Activated gamma-delta T cell (primary cell): ENCODE measurements at regions not wholly inside any gene's neighbourhood (a gene's known extent, or its start where the extent isn't known, plus 50 kb on each side); places are given as distances from the start of the nearest gene placed in this dataset.

Experiments used
- DNase-seq: peaks from one replicate; lab custom pipeline; 2025; lab: John Stamatoyannopoulos, UW

DNA sequence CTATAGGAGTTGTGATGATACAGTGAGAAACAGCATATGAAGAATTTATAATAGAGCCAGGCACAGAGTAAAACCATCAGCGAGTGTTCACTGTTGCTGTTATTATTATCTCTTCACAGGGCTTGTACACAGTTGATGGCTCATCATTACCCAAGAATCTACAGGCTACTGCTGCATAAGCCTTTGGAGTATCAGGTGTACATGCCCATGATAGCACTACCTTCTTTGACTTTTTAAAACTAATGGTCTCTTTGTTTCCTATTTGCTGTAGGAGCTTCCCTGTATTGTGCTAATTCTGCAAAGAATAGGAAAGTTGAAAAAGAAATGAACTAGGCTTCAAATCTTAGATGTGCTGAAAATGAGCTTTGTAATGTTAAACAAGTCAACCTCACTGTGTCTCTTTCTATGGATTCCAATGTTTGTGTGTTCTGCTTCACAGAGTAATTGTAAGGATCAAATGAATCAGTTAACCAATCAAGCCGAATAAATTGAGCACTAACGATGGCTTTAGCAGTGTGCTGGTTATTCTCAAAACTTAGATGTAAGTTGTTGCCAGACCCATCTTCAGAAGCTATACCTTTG lies 138.8 kb downstream of the TUSC7 start:
- no peak for DNase-seq

DNA sequence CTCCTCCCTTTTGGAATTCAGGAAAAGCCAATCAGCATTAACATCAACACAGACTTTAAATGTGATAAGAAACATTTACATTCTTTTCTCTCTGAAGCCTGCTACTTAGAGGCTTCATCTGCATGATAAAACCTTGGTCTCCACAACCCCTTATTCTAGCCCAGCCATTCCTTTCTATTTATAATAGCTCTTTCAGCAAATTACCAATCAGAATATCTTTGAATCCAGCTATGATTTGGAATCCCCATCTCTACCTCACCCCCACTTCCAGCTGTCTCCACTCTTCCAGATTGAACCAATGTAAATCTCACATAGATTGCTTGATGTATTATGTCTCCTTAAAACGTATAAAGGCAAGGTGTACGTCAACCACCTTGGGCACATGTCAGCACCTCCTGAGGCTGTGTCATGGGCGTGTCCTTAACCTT lies 139.7 kb downstream of the TUSC7 start:
- no peak for DNase-seq

DNA sequence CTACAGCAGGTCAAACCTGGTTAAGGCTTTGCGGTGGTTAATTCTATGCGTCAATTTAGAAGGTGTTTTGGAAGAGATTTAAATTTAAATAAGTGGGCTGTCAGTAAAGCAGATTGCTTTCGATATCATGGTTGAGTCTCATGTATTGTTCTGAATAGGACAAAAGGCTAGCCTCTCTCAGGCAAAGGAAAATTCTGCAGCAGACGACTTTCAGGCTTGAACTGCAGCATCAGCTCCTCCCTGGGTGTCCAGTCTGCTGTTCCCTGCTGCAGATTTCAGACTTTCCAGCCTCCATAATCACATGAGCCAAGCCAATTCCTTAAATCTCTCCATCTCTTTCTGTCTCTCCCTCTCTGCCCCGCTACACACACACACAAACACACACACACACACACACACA lies 143.2 kb downstream of the TUSC7 start:
- DNase-seq, result no peak

DNA sequence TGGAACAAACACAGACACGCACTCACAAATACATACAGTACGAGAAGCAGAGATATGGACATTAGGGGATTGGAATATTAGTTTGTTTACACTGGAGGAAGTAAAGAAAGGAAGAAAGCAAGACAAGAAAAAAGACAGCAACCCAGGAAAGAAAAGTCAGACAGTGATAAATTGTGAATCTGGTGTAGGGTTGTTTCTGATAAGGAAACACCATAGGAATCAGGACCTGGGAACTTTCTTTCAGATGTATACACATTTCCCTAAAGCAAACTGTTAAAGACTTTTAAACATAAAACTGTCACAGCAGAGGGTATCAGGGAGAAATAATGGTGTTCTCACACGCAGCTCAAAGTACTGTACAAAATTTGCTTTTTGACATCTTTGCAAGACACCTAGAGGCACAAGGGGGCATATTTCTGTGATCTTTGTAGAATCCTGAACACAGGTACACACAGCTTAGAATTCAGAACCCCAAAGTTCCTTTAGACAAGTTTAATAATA lies 153.7 kb downstream of the TUSC7 start:
- no peak for DNase-seq

DNA sequence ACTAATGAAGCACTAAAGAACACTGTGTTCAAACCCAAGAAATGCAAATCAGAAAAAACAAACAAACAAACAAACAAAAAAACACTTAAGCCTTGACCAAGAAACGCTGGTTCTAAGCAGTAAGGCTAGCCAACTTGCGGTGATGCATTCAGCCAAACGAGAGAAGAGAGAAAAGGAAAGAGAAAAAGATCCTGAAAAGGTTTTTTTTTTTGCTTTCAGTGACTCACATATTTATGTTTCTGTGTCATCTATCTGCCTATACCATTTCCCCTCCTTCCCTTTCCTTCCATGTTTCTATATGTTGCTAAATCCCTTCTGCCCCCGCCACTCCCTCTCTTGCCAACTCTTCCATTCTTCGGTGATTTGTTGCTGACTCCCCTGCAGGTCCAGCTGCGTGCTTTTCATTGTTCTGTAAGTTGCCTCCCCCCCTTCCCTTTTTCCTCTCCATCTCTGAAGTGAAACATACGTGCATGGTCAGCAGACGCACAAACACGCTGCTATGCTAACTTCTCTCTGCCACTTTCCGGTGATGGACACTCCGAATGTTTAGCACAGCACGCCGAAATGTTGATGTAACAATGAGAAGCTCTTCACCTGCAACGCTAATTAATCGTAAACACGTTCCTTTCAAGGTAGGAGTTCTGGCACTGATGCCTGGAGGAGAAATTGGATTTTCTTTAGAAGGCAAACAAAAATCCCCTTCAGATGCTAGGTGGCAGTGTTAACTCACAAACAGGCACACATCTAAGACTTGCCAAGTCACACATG lies 154.4 kb downstream of the TUSC7 start:
- DNase-seq, result no peak

DNA sequence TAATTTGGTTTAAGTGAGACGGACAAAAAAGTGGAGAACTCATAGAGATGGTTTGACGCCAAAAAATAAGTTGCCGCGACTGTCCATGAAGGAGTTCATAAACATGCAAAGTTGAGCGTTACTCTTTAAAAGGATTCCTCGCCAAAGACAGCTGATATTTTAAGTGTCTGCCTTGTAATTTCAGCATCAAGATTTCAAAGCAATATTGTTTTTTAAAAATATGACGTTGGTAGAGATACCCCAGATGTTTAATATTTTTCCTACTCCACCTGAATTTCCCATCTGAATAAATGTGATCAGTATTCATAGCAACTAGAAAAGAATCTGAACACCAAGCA lies 155.0 kb downstream of the TUSC7 start:
- no peak for DNase-seq

DNA sequence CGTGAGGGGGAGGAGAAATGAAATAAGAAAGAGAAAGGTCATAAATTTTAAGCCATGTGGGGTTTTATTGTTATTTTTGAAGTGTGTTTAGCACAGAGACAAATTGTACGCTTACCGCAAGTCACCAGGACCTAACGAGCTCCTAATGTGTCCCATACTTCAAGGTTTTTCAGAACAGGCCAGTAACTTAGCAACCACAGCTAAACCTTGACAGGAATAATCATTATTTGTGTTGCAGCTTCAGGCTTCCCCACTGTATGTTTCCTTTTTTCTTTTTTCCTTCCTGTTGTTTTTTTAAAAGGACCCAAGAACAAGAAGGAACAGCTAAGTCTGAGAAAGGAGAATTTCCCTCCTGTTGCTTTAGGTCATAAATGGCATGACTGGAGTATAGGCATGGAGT lies 160.8 kb downstream of the TUSC7 start:
- DNase-seq, result no peak

DNA sequence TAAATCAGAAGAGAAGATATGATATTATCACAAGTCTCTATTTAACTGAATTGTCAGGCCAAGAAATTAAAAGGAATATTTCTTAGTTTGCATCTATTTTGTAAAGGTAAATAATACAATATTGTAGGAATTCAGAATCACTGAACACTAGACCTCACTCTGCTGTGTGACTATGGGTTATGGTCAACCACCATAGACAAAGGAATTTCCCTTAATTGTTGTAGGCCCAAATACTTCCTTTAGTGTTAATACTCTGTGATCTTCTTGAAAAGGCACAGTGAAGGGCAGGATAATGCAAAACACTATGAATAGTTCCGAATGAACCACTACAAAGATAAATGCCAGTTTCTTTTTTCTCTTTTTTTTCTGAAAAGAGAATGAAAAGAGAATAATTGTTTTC lies 162.3 kb downstream of the TUSC7 start:
- DNase-seq, result no peak

DNA sequence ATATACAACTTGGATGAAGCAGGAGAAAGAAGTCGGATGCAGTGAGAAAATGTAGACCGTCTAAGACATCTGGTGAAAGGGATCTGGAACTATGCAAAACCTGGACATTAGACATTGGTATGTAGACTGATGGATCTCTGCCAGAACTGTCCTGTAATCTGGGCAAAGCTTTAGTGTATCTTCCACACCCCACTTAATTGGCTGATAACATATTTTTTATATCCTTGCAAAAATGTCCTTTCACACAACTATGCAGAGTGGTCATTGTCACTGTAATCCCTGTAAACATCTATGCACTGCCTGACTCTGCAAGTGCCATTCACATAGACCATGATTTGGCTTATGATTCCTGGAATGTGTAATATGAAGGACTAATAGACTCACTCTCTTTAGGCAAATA lies 163.1 kb downstream of the TUSC7 start:
- DNase-seq, result no peak

DNA sequence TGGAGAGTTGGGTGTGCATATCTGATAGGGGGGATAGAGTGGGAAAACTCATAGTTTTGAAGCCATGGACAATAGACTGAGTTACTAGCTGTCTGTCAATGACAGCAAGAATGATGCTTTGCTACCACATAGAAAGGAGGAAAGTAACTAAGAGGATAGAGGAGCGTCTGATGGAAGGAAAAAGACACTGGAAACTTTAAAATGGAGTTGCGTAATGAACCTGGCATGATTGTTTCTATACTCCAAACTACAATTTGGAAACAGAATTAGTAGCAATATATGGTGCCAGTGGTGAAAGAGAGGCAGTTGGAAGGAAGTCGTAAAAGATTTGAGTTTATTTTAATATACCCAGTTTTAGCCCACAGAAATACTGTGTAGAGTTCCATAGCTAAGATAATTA lies 163.6 kb downstream of the TUSC7 start:
- DNase-seq, result no peak

DNA sequence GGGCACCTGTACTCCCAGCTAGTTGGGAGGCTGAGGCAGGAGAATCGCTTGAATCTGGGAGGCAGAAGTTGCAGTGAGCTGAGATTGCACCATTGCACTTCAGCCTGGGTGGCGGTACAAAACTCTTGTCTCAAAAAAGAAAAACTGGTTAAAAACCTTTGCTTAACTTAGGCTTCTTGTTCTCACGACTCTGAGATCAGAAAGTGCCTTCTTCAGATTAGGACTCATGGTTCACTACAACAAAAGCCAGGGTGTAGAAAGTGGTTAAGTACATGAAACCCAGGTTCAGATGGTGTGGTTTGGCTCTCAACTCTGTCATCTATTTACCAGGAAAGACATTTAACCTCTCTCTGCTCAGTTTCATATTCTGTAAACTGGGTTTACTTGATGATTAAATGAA lies 168.4 kb downstream of the TUSC7 start:
- no peak for DNase-seq

DNA sequence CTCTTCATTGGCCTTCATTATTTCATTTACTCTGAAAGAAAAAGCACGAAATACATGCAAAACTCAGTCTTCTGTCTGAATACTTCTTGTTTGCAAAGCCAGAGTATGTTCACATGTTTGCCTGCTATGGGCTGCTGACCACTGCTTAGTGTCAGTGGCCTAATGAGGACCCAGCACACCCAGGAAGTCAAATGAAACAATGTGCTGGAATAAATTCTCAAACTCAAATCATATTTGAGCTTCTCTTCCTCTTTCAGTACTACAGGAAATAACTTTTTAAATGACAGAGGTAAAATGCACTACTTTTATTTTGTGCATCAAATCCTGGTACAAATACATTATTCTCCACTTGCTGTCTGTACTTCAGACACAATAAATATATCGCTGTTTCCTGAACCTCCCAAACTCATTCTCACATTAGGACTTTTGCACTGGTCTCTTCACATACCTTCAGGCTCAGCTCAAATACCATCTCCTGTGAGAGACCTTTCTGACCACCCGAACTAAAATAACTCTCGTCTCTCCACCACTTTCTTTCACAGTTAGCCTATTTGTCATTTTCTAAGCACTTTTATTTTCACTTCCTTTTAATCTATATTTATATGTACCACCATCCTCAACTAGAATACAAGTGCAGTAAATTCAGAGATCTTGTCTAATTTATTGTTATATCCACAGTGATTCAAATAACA lies 176.8 kb downstream of the TUSC7 start:
- no peak for DNase-seq

DNA sequence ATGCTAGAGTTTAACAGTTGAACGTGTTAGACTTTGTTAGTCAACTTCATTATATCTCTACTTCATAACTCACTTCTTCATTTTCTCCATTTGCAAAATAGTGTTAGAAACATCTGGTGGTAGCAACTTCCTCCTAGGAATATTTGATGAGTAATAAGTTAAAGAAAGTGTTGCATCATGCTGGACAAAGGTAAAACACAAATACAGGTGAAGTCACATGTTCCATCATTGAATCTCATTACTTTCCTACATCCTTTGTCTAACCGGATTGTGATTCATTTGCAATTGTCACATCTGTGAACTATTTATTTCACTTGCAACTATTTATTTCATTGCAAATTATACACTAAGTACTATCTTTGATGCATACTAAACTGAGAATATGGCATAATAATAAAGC lies 186.5 kb downstream of the TUSC7 start:
- DNase-seq, result no peak

DNA sequence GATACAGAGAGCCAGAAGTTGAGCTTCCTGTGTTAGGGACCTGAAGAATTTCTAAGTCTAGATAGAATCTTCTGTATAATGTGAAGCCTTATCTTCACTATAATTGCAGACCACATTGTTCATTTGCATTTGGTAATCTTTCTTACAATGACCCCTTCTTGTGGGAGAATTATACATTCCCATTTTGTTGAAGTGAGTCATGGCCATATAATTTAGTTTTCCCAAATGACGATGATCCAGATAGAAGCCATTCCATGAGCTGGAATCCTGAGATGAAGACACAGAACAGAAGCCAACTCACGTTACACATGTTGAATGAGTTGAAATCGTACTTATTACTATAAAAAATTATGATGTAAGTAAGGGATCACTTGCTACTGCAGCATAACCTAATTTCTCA lies 187.8 kb downstream of the TUSC7 start:
- DNase-seq, result no peak

DNA sequence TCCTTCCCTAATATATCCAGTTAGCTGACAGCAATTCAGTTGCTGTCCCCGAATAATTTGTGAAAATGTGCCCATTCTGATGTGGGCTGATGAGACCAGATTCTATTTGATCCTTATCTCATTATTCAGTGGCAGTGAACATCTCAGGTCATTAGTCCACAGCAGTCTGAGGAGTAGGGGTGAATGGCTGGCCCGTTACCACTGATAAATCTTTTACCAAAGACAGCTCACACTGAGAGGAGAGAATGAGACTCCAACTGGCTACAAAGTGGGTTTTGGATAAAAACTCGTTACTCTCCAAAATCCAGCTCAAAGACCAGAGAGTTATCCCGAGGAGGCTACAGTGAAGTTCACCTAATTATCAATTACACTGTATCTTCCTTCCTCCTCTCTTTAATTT lies 189.7 kb downstream of the TUSC7 start:
- no peak for DNase-seq

DNA sequence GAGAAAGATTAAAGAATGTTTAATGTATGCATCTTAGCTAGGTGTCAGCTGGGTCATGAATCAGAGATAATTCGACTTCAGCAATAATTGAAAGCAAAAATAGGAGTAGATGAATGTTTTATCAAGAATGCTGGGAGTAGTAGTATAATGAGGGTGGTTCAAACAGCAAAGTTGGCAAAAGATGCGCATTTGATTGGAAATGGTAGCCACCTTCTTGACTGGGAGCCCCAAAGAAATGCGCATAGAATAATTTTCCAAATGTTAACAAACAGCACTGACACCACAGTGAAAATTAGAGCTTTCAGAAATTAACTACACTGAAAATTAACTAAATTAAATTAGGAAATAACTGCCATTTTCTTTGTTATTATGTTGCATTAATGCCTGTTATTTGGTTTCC lies 195.8 kb downstream of the TUSC7 start:
- DNase-seq, result no peak

DNA sequence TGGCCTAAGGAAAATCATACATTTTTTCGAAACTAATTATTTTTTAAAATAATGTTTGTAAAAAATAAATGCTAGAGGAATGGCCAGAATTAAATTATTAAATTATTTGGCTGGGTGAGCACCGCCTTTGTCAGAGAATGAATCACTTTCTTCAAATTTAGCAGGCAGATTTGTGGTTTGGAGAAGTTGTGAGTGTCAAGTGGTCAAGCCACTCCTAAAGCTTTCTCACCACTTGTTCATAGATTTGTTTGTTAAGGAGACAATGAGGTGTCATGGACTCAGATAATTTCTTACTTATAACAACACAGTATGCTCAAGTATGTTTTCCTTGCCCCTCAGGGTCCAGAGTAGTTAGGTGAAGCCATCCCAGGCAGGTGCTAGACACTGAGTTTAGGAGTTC lies 196.2 kb downstream of the TUSC7 start:
- no peak for DNase-seq

DNA sequence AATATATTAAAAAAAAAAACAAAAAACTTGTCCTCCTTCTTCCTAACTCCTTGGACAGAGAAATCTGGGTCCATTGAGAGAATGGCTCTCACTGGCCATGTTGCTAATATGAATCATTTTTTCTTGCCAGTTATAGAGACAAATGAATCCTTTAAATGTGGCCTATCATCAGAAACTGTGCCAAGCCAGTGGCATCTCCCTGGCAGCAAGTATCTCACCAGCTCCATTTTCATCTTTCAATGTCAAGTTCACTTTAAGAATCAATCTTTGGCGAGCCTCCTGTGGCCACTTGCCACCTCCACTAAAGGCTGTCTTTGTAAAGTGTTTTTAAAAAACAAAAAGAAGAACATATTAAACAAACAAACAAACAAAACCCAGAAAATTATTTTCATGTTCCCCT lies 202.5 kb downstream of the TUSC7 start:
- DNase-seq, result no peak

DNA sequence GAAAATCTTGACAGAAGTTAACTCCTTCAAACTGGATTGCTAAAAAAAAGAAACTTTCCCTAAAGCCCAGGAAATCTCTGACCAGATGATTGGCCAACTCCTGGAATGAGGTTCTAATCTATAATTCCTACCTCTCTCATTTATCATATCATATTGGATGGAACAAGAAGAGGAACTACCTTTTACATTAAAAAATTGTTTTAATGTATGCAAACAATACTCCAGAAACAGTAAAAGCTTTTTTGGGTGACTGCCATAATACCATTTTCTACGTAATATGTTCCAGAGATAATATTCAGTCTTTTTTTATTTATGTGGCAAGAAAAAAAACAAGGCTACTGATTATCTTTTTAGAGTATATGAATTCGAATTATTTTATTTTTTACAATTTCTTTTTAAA lies 204.4 kb downstream of the TUSC7 start:
- no peak for DNase-seq

DNA sequence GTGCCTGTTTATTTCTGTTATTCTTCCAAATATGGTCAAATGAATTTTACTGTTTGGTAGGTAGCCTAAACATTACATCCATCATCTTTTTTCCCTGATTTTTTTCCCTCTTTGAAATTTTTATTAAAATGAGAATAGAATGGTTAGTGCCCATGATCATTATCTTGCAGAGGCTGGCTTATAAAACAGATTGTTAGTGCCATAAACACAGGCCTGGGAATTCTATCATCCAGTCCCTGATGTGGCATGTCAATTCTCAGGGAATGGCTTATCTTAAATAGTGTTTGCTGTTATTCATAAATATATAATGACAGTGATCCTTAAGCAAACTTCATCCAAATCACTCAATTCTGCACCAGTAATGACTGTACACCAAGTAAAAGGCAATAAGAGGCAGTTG lies 207.3 kb downstream of the TUSC7 start:
- DNase-seq, result no peak

DNA sequence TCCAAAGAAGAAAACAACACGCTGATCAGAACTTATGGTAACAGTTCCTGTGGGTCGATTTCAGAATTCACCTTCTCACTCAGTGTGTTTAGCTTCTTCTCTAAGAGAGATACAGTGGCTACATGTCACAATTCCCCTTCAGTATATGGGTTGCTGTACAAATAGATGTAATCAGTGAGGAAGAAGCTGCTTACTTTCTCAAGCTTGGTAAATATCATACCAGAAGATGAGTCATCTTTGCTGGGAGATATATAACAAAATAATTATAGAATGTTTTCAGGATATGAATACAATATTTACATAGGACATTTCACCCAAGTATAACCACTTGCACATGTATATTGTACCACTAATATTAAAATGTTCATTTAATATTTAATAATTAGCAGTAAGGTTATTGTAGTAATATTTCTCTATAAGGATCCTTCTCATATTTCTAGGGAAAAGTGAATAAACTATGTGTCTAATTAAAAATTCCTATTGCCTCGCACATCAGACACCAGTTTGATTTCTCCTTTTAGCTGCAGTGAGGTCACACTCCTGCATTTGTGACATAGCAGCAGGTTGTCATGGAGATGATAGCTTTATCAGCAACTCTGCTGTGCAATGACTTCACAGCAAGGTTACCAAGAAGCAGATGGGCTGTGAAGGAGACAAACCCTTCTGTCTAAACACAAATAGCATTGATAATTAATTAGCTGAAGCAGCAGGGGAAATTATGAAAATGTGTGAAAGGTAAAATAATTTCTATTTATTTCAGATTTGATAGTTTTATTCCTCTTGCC lies 211.4 kb downstream of the TUSC7 start:
- DNase-seq, result no peak

DNA sequence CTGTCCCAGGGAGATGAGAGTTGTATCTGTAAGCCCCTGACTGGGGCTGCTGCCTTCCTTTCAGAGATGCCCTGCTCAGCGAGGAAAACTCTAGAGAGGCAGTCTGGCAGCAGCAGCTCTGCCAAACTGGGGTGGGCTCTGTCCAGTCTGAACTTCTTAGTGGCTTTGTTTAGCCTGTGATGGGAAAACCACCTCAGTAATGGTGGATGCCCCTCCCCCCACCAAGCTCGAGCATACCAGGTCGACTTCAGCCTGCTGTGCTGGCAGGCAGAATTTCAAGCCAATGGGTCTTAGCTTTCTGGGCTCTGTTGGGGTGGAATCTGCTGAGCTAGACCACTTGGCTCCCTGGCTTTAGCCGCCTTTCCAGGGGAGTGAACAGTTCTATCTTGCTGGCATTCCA lies 218.3 kb downstream of the TUSC7 start:
- DNase-seq, result no peak
